ENCODE measurements at regions not wholly inside any gene's neighbourhood (a gene's known extent, or its start where the extent isn't known, plus 50 kb on each side); places are given as distances from the start of the nearest gene placed in this dataset.
"Not testable (repeated sequence)": the region's sequence is repeated elsewhere in the genome, so short reads cannot be mapped to it uniquely, and the experiment has no call there.

GRCh38 chr13:53250272-53250875 lies 221.8 kb downstream of the OLFM4 start:
- no peaks in the 10 kb centered on the region for H3K4me1 ChIP-seq (ENCODE audit: insufficient read depth, low read length)
- H3K36me3 ChIP-seq (ENCODE audit: insufficient read depth, low read length) = no peaks in the 10 kb centered on the region
- H3K9ac ChIP-seq (ENCODE audit: low read depth, low read length) = no peak overlapping the region
- H3K9me3 ChIP-seq (ENCODE audit: control insufficient read depth, insufficient read depth, low read length) = no peaks in the 10 kb centered on the region

GRCh38 chr13:53250977-53251376 lies 222.4 kb downstream of the OLFM4 start:
- Histone ChIP-seq H3K9ac (ENCODE audit: low read depth, low read length) (no peak overlapping the region), H3K4me1 (ENCODE audit: insufficient read depth, low read length) (no peaks in the 10 kb centered on the region), H3K36me3 (ENCODE audit: insufficient read depth, low read length) (no peaks in the 10 kb centered on the region), H3K9me3 (ENCODE audit: control insufficient read depth, insufficient read depth, low read length) (no peaks in the 10 kb centered on the region)

GRCh38 chr13:53254500-53254899 lies 225.9 kb downstream of the OLFM4 start:
- Histone ChIP-seq H3K9me3 (ENCODE audit: control insufficient read depth, insufficient read depth, low read length) (no peaks in the 10 kb centered on the region), H3K9ac (ENCODE audit: low read depth, low read length) (no peak overlapping the region), H3K36me3 (ENCODE audit: insufficient read depth, low read length) (no peaks in the 10 kb centered on the region), H3K4me1 (ENCODE audit: insufficient read depth, low read length) (no peaks in the 10 kb centered on the region)

- Histone ChIP-seq H3K36me3 (ENCODE audit: insufficient read depth, low read length) (no peaks in the 10 kb centered on the region), H3K9ac (ENCODE audit: low read depth, low read length) (no peak overlapping the region), H3K4me1 (ENCODE audit: insufficient read depth, low read length) (no peaks in the 10 kb centered on the region; the same call in 1 of the 2 replicates), H3K9me3 (ENCODE audit: control insufficient read depth, insufficient read depth, low read length) (no peaks in the 10 kb centered on the region)
Observed at GRCh38 chr13:53255795-53256194, 227.2 kb downstream of the OLFM4 start.

- Histone ChIP-seq H3K36me3 (ENCODE audit: insufficient read depth, low read length) (no peaks in the 10 kb centered on the region), H3K4me1 (ENCODE audit: insufficient read depth, low read length) (no peaks in the 10 kb centered on the region; the same call in 1 of the 2 replicates), H3K9ac (ENCODE audit: low read depth, low read length) (no peak overlapping the region), H3K9me3 (ENCODE audit: control insufficient read depth, insufficient read depth, low read length) (no peaks in the 10 kb centered on the region)
Observed at GRCh38 chr13:53260594-53260993, 232.0 kb downstream of the OLFM4 start.

- Histone ChIP-seq H3K9me3 (ENCODE audit: control insufficient read depth, insufficient read depth, low read length) (no peaks in the 10 kb centered on the region), H3K4me1 (ENCODE audit: insufficient read depth, low read length) (no peaks in the 10 kb centered on the region; the same call in 1 of the 2 replicates), H3K36me3 (ENCODE audit: insufficient read depth, low read length) (no peaks in the 10 kb centered on the region), H3K9ac (ENCODE audit: low read depth, low read length) (no peak overlapping the region)
Observed at GRCh38 chr13:53264751-53265385, 236.3 kb downstream of the OLFM4 start.

GRCh38 chr13:53266757-53267156 lies 238.1 kb downstream of the OLFM4 start:
- Histone ChIP-seq H3K9ac (ENCODE audit: low read depth, low read length) (no peak overlapping the region), H3K9me3 (ENCODE audit: control insufficient read depth, insufficient read depth, low read length) (no peaks in the 10 kb centered on the region), H3K36me3 (ENCODE audit: insufficient read depth, low read length) (no peaks in the 10 kb centered on the region), H3K4me1 (ENCODE audit: insufficient read depth, low read length) (no peaks in the 10 kb centered on the region)

- H3K9ac ChIP-seq (ENCODE audit: low read depth, low read length) = no peak overlapping the region
- H3K36me3 ChIP-seq (ENCODE audit: insufficient read depth, low read length) = no peaks in the 10 kb centered on the region
- H3K4me1 ChIP-seq (ENCODE audit: insufficient read depth, low read length) = no peaks in the 10 kb centered on the region
- no peaks in the 10 kb centered on the region for H3K9me3 ChIP-seq (ENCODE audit: control insufficient read depth, insufficient read depth, low read length)
Observed at GRCh38 chr13:53269634-53270033, 241.0 kb downstream of the OLFM4 start.

GRCh38 chr13:53272873-53273272 lies 244.3 kb downstream of the OLFM4 start:
- Histone ChIP-seq H3K4me1 (ENCODE audit: insufficient read depth, low read length) (no peaks in the 10 kb centered on the region), H3K9me3 (ENCODE audit: control insufficient read depth, insufficient read depth, low read length) (no peaks in the 10 kb centered on the region)

GRCh38 chr13:53276265-53276664 lies 247.7 kb downstream of the OLFM4 start:
- no peak overlapping the region for H3K9ac ChIP-seq (ENCODE audit: low read depth, low read length)
- no peaks in the 10 kb centered on the region for H3K4me1 ChIP-seq (ENCODE audit: insufficient read depth, low read length)
- no peaks in the 10 kb centered on the region for H3K9me3 ChIP-seq (ENCODE audit: control insufficient read depth, insufficient read depth, low read length)
- H3K36me3 ChIP-seq (ENCODE audit: insufficient read depth, low read length) = no peaks in the 10 kb centered on the region

More at GRCh38 chr13:53272873-53273272, 244.3 kb downstream of the OLFM4 start:
- no peaks in the 10 kb centered on the region for H3K36me3 ChIP-seq (ENCODE audit: insufficient read depth, low read length)
- no peak overlapping the region for H3K9ac ChIP-seq (ENCODE audit: low read depth, low read length)

- Histone ChIP-seq H3K9ac (ENCODE audit: low read depth, low read length) (no peak overlapping the region), H3K36me3 (ENCODE audit: insufficient read depth, low read length) (no peaks in the 10 kb centered on the region), H3K9me3 (ENCODE audit: control insufficient read depth, insufficient read depth, low read length) (no peaks in the 10 kb centered on the region), H3K4me1 (ENCODE audit: insufficient read depth, low read length) (no peaks in the 10 kb centered on the region)
Observed at GRCh38 chr13:53281677-53282076, 253.1 kb downstream of the OLFM4 start.

GRCh38 chr13:53285896-53286430 lies 257.4 kb downstream of the OLFM4 start:
- Histone ChIP-seq H3K9ac (ENCODE audit: low read depth, low read length) (no peak overlapping the region), H3K36me3 (ENCODE audit: insufficient read depth, low read length) (no peaks in the 10 kb centered on the region), H3K9me3 (ENCODE audit: control insufficient read depth, insufficient read depth, low read length) (no peaks in the 10 kb centered on the region), H3K4me1 (ENCODE audit: insufficient read depth, low read length) (no peaks in the 10 kb centered on the region)

GRCh38 chr13:53298396-53298795 lies 269.8 kb downstream of the OLFM4 start:
- no peaks in the 10 kb centered on the region for H3K9me3 ChIP-seq (ENCODE audit: control insufficient read depth, insufficient read depth, low read length)
- H3K4me1 ChIP-seq (ENCODE audit: insufficient read depth, low read length) = peaks cover 15% of the 10 kb centered on the region; the same call in 1 of the 2 replicates

GRCh38 chr13:53301449-53301848 lies 272.8 kb downstream of the OLFM4 start:
- H3K9ac ChIP-seq (ENCODE audit: low read depth, low read length) = no peak overlapping the region
- H3K36me3 ChIP-seq (ENCODE audit: insufficient read depth, low read length) = no peaks in the 10 kb centered on the region
- H3K9me3 ChIP-seq (ENCODE audit: control insufficient read depth, insufficient read depth, low read length) = no peaks in the 10 kb centered on the region
- no peaks in the 10 kb centered on the region for H3K4me1 ChIP-seq (ENCODE audit: insufficient read depth, low read length)

More at GRCh38 chr13:53298396-53298795, 269.8 kb downstream of the OLFM4 start:
- Histone ChIP-seq H3K9ac (ENCODE audit: low read depth, low read length) (no peak overlapping the region), H3K36me3 (ENCODE audit: insufficient read depth, low read length) (no peaks in the 10 kb centered on the region)

GRCh38 chr13:53305419-53305818 lies 276.8 kb downstream of the OLFM4 start:
- H3K36me3 ChIP-seq (ENCODE audit: insufficient read depth, low read length); H3K9me3 ChIP-seq (ENCODE audit: control insufficient read depth, insufficient read depth, low read length); H3K9ac ChIP-seq (ENCODE audit: low read depth, low read length); H3K4me1 ChIP-seq (ENCODE audit: insufficient read depth, low read length): not testable (repeated sequence)
